WTC11 (cell line): ENCODE measurements at regions not wholly inside any gene's neighbourhood (a gene's known extent, or its start where the extent isn't known, plus 50 kb on each side); places are given as distances from the start of the nearest gene placed in this dataset.

Source experiments
- CBFB ChIP-seq: sonication (generic); formaldehyde crosslinking; IDR thresholded peaks from 2 replicates; pipeline ENCODE4 v1.8.1; 2022; ENCODE audit warnings: mild to moderate bottlenecking, low read depth, missing genetic modification reagents
- CTCF ChIP-seq: fragments of 200-600 bp; IDR thresholded peaks from 2 replicates; pipeline ENCODE4 v1.8.0; 2022; ENCODE audit warnings: antibody characterized with exemption
- NFYB ChIP-seq: sonication (generic); formaldehyde crosslinking; conservative IDR thresholded peaks from 2 replicates; pipeline ENCODE4 v1.8.0; 2022; ENCODE audit warnings: low read depth, missing genetic modification reagents

- TF ChIP-seq CTCF: no peak
- no peak for TF ChIP-seq CBFB (CRISPR knock-in tag)
- no peak; the same call in 1 of the 2 replicates for TF ChIP-seq NFYB (CRISPR knock-in tag)
Observed at GRCh38 chr3:194840661-194841514, 155.2 kb downstream of the FAM43A start.
